ENCODE measurements at regions not wholly inside any gene's neighbourhood (a gene's known extent, or its start where the extent isn't known, plus 50 kb on each side); places are given as distances from the start of the nearest gene placed in this dataset.
"Not testable (repeated sequence)": the region's sequence is repeated elsewhere in the genome, so short reads cannot be mapped to it uniquely, and the experiment has no call there.

GRCh38 chr15:31681529-31682259, 348.6 kb upstream of the CHRNA7 start:
- H3K27me3 ChIP-seq (replicated peaks in 1 of 2; ENCODE audit: control insufficient read depth in 2 of 2, insufficient read depth in 2 of 2, low read length in 1 of 2); CTCF ChIA-PET; H4K20me1 ChIP-seq (ENCODE audit: control insufficient read depth, insufficient read depth); H3K9me3 ChIP-seq (replicated peaks; ENCODE audit: control insufficient read depth, insufficient read depth, low read length); H2AFZ ChIP-seq (ENCODE audit: control insufficient read depth, low read depth, low read length); H3K27ac ChIP-seq (ENCODE audit: control insufficient read depth, insufficient read depth); POLR2A ChIA-PET; H3K79me2 ChIP-seq (ENCODE audit: control insufficient read depth, insufficient read depth, low read length); intact Hi-C loops (cut with micrococcal nuclease; ENCODE audit: unreplicated experiment); H3K4me2 ChIP-seq (ENCODE audit: control insufficient read depth, insufficient read depth); SMC1A ChIA-PET (ENCODE audit: uncharacterized antibody, unreplicated experiment); RAD21 ChIA-PET (ENCODE audit: unreplicated experiment); H3K4me3 ChIP-seq; H3K36me3 ChIP-seq (ENCODE audit: control insufficient read depth in 2 of 2, insufficient read depth in 2 of 2, low read length in 1 of 2); H3K9ac ChIP-seq (ENCODE audit: control insufficient read depth, insufficient read depth, low read length); H3K4me1 ChIP-seq (ENCODE audit: control insufficient read depth, insufficient read depth, low read length); BruUV-seq (replicated peaks); in situ Hi-C loops (cut with MboI): not testable (repeated sequence)
- WGBS (ENCODE audit: insufficient coverage, insufficient replicate concordance, low lambda C conversion rate, missing lambda C conversion rate) = 73% methylated on average over 1 of the region's 1 CpG
- TF ChIP-seq SPI1 (IDR thresholded peaks at IDR 0.05; ENCODE audit: borderline replicate concordance, insufficient read depth, low read depth, low read length) = peak; percentile 17; the same call in 1 of the 2 replicates
- FAIRE-seq (peak; percentile 77), DNase-seq (ENCODE audit: low read depth, low spot score) (peak; percentile 3), ATAC-seq (peak; percentile 78)

- H3K9ac ChIP-seq (ENCODE audit: control insufficient read depth, insufficient read depth, low read length); POLR2A ChIA-PET; ATAC-seq; H3K36me3 ChIP-seq (ENCODE audit: control insufficient read depth in 2 of 2, insufficient read depth in 2 of 2, low read length in 1 of 2); H3K4me3 ChIP-seq; H2AFZ ChIP-seq (ENCODE audit: control insufficient read depth, low read depth, low read length); in situ Hi-C loops (cut with MboI); FAIRE-seq; H4K20me1 ChIP-seq (ENCODE audit: control insufficient read depth, insufficient read depth); DNase-seq (ENCODE audit: low read depth, low spot score); BruUV-seq (replicated peaks); H3K27ac ChIP-seq (ENCODE audit: control insufficient read depth, insufficient read depth); CTCF ChIA-PET; intact Hi-C loops (cut with micrococcal nuclease; ENCODE audit: unreplicated experiment); H3K27me3 ChIP-seq (replicated peaks in 1 of 2; ENCODE audit: control insufficient read depth in 2 of 2, insufficient read depth in 2 of 2, low read length in 1 of 2); H3K79me2 ChIP-seq (ENCODE audit: control insufficient read depth, insufficient read depth, low read length); H3K4me1 ChIP-seq (ENCODE audit: control insufficient read depth, insufficient read depth, low read length); RAD21 ChIA-PET (ENCODE audit: unreplicated experiment); H3K9me3 ChIP-seq (replicated peaks; ENCODE audit: control insufficient read depth, insufficient read depth, low read length); H3K4me2 ChIP-seq (ENCODE audit: control insufficient read depth, insufficient read depth): not testable (repeated sequence)
- SMC1A ChIA-PET (ENCODE audit: uncharacterized antibody, unreplicated experiment) = interaction anchor here (1.0 kb wide), 1 partner anchor 14 kb away, joined by 3 read pairs; no protein-coding TSS in a partner anchor
- WGBS (ENCODE audit: insufficient coverage, insufficient replicate concordance, low lambda C conversion rate, missing lambda C conversion rate) = 28% methylated on average over 8 of the region's 8 CpGs
Observed at GRCh38 chr15:31687088-31687487, 343.2 kb upstream of the CHRNA7 start.

GRCh38 chr15:31696509-31696908, 333.8 kb upstream of the CHRNA7 start:
- BruUV-seq (replicated peaks); H3K27ac ChIP-seq (ENCODE audit: control insufficient read depth, insufficient read depth); POLR2A ChIA-PET; H4K20me1 ChIP-seq (ENCODE audit: control insufficient read depth, insufficient read depth); CTCF ChIA-PET; H2AFZ ChIP-seq (ENCODE audit: control insufficient read depth, low read depth, low read length); H3K4me1 ChIP-seq (ENCODE audit: control insufficient read depth, insufficient read depth, low read length); in situ Hi-C loops (cut with MboI); H3K36me3 ChIP-seq (ENCODE audit: control insufficient read depth in 2 of 2, insufficient read depth in 2 of 2, low read length in 1 of 2); H3K9ac ChIP-seq (ENCODE audit: control insufficient read depth, insufficient read depth, low read length); H3K4me3 ChIP-seq; RAD21 ChIA-PET (ENCODE audit: unreplicated experiment); H3K9me3 ChIP-seq (replicated peaks; ENCODE audit: control insufficient read depth, insufficient read depth, low read length); H3K27me3 ChIP-seq (replicated peaks in 1 of 2; ENCODE audit: control insufficient read depth in 2 of 2, insufficient read depth in 2 of 2, low read length in 1 of 2); intact Hi-C loops (cut with micrococcal nuclease; ENCODE audit: unreplicated experiment); H3K79me2 ChIP-seq (ENCODE audit: control insufficient read depth, insufficient read depth, low read length); SMC1A ChIA-PET (ENCODE audit: uncharacterized antibody, unreplicated experiment); FAIRE-seq; H3K4me2 ChIP-seq (ENCODE audit: control insufficient read depth, insufficient read depth); DNase-seq (ENCODE audit: low read depth, low spot score): not testable (repeated sequence)
- WGBS (ENCODE audit: insufficient coverage, insufficient replicate concordance, low lambda C conversion rate, missing lambda C conversion rate) = no CpG with 5 or more reads among the region's 5 CpGs
- ATAC-seq = peak; percentile 86

- POLR2A ChIA-PET; in situ Hi-C loops (cut with MboI); H3K4me1 ChIP-seq (ENCODE audit: control insufficient read depth, insufficient read depth, low read length); H3K36me3 ChIP-seq (ENCODE audit: control insufficient read depth in 2 of 2, insufficient read depth in 2 of 2, low read length in 1 of 2); H3K79me2 ChIP-seq (ENCODE audit: control insufficient read depth, insufficient read depth, low read length); intact Hi-C loops (cut with micrococcal nuclease; ENCODE audit: unreplicated experiment); H2AFZ ChIP-seq (ENCODE audit: control insufficient read depth, low read depth, low read length); DNase-seq (ENCODE audit: low read depth, low spot score); H3K27me3 ChIP-seq (replicated peaks in 1 of 2; ENCODE audit: control insufficient read depth in 2 of 2, insufficient read depth in 2 of 2, low read length in 1 of 2); FAIRE-seq; H3K27ac ChIP-seq (ENCODE audit: control insufficient read depth, insufficient read depth); CTCF ChIA-PET; H3K4me2 ChIP-seq (ENCODE audit: control insufficient read depth, insufficient read depth); H3K9ac ChIP-seq (ENCODE audit: control insufficient read depth, insufficient read depth, low read length); H4K20me1 ChIP-seq (ENCODE audit: control insufficient read depth, insufficient read depth); ATAC-seq; H3K9me3 ChIP-seq (replicated peaks; ENCODE audit: control insufficient read depth, insufficient read depth, low read length); RAD21 ChIA-PET (ENCODE audit: unreplicated experiment); BruUV-seq (replicated peaks); H3K4me3 ChIP-seq; SMC1A ChIA-PET (ENCODE audit: uncharacterized antibody, unreplicated experiment): not testable (repeated sequence)
- WGBS (ENCODE audit: insufficient coverage, insufficient replicate concordance, low lambda C conversion rate, missing lambda C conversion rate) = 58% methylated on average over 2 of the region's 7 CpGs
Observed at GRCh38 chr15:31705076-31705678, 325.1 kb upstream of the CHRNA7 start.

All from GM12878 (cell line).